HG02840 (cell line): ENCODE measurements at regions not wholly inside any gene's neighbourhood (a gene's known extent, or its start where the extent isn't known, plus 50 kb on each side); places are given as distances from the start of the nearest gene placed in this dataset.
"Not testable (repeated sequence)": the region's sequence is repeated elsewhere in the genome, so short reads cannot be mapped to it uniquely, and the experiment has no call there.

Experiments
- ATAC-seq: cut with Tn5 transposase; IDR thresholded peaks from one replicate; pipeline ENCODE4 v1.9.1; 2021; ENCODE audit warnings: mild to moderate bottlenecking, moderate library complexity, moderate number of reproducible peaks; ENCODE audit not compliant: unreplicated experiment, low FRiP score

DNA sequence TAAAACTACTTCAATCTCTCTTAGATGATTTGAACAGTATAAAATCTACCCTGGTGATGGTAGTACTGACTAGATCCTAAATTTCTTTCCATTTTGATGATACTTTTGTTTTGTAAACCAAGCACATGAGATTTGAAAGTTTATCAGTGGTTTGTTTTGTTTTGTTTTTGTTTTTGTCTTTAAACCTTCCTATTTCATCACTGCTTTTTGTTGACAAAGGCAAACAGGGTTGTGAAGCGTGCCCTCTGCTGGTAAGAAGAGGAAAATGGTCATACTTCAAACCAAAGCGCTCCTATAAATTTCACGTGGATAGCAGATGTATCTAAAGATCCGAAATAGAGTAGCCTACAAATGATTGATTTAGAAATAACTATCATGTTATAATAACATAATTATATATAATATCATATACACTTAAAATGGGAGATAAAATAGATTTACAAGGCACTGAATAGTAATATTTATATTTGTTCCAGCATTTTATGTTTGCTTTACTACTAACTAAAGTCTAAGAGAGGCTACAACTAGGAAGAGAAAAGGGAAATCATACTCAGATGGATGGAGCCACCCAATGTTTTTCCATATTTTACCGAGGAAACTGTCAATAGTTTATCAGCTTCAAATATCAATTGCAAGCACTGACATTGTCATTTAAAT lies 254.0 kb upstream of the USP15 start:
- ATAC-seq: no peak

GRCh38 chr12:62008703-62009102 lies 251.5 kb upstream of the USP15 start:
- ATAC-seq: no peak

- no peak for ATAC-seq
These were observed 250.8 kb upstream of the USP15 start for GRCh38 chr12:62009445-62009844.

- ATAC-seq: not testable (repeated sequence)
These were observed 249.8 kb upstream of the USP15 start for GRCh38 chr12:62010331-62010906.

DNA sequence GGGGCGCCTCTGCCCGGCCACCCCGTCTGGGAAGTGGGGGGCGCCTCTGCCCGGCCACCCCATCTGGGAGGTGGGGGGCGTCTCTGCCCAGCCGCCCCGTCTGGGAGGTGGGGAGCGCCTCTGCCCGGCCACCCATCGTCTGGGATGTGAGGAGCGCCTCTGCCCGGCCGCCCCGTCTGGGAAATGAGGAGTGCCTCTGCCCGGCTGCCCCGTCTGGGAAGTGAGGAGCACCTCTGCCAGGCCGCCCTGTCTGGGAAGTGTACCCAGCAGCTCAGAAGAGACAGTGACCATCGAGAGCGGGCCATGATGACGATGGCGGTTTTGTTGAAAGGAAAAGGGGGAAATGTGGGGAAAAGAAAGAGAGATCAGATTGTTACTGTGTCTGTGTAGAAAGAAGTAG lies 249.2 kb upstream of the USP15 start:
- ATAC-seq: not testable (repeated sequence)

GRCh38 chr12:62014330-62014729 lies 245.9 kb upstream of the USP15 start:
- ATAC-seq: no peak

DNA sequence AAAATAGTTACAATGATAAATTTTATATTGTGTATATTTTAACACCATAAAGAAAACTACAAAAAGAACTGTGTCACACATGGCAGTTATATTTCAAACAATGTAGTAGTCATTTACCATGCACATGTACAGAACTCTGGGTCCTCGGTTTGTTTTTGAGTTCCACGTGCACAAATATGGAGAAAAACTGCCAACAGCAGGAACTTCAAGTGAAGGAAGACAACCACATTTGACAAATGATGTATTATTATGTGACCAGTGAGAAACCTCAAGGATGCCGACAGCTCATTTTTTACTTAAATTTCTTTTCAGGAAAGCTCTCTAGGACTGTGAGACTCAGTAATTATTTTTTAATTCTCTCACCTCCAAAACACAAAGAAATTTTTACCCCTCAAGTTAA lies 244.2 kb upstream of the USP15 start:
- ATAC-seq: no peak

DNA sequence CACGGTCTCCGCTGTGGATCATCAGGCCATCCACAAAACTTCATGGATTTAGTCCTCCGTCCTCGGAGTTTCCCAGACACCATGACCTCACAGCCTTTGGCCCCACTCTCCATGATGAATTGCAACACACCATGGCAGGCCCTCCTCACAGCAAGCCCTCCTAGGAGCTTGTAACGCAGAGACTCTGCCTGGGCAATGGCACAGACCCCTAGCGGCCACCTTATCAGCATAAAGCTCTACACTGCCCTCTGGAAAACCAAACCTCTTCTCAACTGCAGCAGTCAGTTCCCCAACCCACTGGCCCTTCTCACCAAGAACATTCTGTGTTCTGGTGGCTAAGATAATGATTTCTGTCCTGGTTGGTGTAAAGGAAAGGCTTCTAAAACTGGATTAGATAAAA lies 238.4 kb upstream of the USP15 start:
- no peak for ATAC-seq

DNA sequence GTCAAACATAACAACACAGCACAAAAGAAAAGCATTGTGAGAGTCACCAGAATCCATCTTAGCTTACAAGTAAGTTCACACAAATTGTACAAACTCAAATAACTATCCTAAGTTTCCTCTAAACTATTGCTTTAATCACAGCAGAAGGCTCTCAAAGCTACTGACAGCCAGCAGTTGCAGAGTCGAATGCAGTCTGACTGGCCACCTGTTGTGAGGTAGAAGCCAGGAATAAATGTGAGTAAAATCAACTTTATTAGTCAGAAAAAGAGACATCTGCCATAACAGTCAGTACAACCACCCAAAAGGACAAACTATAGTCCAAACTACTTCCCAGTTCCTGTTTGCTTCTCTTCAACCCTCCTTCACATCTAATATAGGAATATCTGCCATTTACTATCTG lies 231.7 kb upstream of the USP15 start:
- ATAC-seq: no peak

GRCh38 chr12:62032870-62033269 lies 227.3 kb upstream of the USP15 start:
- ATAC-seq: no peak

- ATAC-seq: no peak
These were observed 215.6 kb upstream of the USP15 start for GRCh38 chr12:62044450-62045135.

GRCh38 chr12:62045211-62045610 lies 215.0 kb upstream of the USP15 start:
- ATAC-seq: no peak

- no peak for ATAC-seq
These were observed 209.4 kb upstream of the USP15 start for GRCh38 chr12:62050785-62051184.

DNA sequence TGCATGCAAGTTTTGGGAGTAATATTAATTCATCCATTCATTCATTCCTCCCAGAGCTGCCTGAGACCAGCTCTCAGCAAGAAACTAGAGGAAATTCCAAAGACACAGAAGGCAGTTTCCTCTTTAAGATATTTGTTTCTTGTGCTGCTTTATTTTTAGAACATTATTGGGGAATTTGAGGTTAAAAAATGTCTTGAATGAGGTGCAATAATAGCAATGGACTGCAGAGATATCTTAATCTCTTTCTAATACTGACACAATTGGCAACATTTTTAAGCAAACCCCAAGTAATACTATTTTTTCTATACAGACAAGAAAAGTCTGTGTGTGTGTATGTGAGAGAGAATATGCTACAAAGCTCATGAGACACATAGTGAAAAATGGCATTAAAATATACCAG lies 190.2 kb upstream of the USP15 start:
- no peak for ATAC-seq

DNA sequence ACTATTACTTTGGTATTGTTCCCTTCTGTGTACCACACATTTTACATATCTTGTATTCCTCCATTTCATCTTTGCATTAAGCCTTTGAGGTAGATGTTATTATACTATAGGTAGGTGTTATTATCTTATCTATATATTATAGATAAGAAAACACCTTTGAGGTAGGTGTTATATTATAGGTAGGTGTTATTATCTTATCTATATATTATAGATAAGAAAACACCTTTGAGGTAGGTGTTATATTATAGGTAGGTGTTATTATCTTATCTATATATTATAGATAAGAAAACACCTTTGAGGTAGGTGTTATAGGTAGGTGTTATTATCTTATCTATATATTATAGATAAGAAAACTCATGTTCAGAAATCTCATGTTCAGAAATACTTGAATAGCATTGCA lies 187.0 kb upstream of the USP15 start:
- ATAC-seq: not testable (repeated sequence)

GRCh38 chr12:62075870-62076269 lies 184.3 kb upstream of the USP15 start:
- ATAC-seq: no peak

DNA sequence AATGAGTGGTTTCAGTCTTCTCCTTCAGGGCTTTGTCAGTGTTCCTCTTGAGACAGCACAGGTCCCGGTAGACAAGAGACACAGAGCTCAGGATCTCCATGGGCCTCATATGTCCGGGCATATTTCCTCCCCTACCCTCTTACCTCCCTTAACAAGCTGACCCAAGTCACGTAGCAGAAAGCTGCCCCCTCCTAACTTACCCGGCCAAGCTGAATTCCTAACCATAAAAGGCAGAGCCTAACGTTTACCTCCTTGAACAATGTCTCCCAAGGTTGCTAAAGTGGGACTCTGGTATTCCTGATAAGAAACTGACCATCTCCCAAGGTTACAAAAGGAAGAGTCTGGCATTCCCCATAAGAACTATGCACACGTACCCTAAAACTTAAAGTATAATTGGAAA lies 182.2 kb upstream of the USP15 start:
- no peak for ATAC-seq

DNA sequence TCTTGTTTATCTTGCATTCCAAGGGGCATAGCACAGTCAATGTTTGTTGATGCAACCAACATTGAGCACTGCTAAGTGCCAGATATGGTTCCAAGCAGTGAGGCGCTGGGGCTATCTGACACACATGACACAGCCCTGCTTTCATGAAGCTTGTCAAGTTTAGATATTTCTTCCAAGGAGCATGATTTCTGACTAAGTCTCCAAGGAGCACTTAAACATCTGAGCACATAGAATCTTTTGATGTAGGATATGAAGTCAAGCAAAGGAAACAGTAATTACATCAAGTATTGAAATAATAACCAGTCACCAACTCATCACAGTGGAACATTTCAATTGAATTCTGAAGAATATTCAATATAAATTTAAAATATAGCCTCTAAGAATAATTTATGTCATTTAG lies 177.8 kb upstream of the USP15 start:
- no peak for ATAC-seq

DNA sequence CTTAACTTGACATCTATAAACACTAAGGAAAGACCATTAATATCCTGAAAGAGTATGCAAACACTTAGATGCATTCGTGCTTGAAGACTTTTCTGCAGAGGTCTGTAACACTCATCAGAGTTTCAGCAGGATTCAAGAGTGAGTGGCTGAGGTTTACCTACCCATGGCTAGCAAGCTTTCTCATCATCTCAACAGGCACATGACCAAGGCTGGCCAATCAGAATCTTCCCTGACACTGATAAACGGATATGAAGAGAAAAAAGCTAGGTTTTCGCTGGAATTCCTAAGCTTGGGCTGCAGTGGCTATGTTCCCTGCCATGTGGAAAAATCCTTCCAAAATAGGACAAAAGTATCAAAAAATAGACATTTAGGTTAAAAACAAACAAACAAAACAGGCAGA lies 162.1 kb upstream of the USP15 start:
- ATAC-seq: no peak

GRCh38 chr12:62103748-62104147 lies 156.5 kb upstream of the USP15 start:
- no peak for ATAC-seq

DNA sequence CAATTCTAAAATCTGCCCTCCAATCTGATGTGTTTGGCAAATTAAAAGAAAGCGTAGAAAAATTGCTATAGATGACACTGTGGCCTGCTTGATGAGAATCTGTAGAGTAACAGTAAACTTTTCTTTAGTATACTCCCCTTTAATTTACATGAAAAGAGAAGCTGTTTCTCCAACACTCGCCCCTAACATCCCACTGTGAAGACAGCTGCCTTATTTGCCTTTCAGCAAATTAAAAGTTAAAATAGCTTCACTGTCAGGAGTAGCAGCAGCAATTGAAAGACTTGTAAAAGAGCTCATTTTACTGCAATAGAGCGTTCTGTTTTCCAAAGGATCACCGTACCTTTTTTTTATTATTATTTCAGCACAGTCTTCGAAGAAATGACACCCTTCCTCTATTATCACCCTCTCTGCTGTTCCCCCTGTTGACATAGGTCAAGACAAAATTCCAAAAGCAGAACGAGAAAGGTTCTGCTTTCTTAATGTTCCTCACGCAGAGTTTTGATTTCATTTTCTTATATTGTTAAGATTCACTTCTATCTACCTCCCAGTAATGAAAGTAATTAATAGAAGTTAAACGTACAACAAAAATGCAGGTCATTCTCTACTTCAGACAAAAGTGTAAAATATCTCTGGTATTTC lies 153.5 kb upstream of the USP15 start:
- ATAC-seq: no peak
